GM21825 (cell line): ENCODE measurements at regions not wholly inside any gene's neighbourhood (a gene's known extent, or its start where the extent isn't known, plus 50 kb on each side); places are given as distances from the start of the nearest gene placed in this dataset.

ENCODE experiments used
- ATAC-seq: cut with Tn5 transposase; IDR thresholded peaks from one replicate; pipeline ENCODE4 v1.9.1; 2021; ENCODE audit warnings: mild to moderate bottlenecking, moderate library complexity; ENCODE audit not compliant: unreplicated experiment

- ATAC-seq, result peak; percentile 67
These were observed 115.8 kb upstream of the SIX3 start for GRCh38 chr2:44825702-44826101.

- no peak for ATAC-seq
These were observed 114.9 kb upstream of the SIX3 start for GRCh38 chr2:44826601-44827000.

GRCh38 chr2:44829771-44830170 lies 111.7 kb upstream of the SIX3 start:
- no peak for ATAC-seq

GRCh38 chr2:44833171-44834069 lies 108.1 kb upstream of the SIX3 start:
- peak; percentile 62 for ATAC-seq

- ATAC-seq, result no peak
These were observed 106.8 kb upstream of the SIX3 start for GRCh38 chr2:44834656-44835055.

GRCh38 chr2:44836174-44836573 lies 105.3 kb upstream of the SIX3 start:
- ATAC-seq, result peak; percentile 40

- no peak for ATAC-seq
These were observed 104.6 kb upstream of the SIX3 start for GRCh38 chr2:44836916-44837315.

- ATAC-seq, result no peak
These were observed 103.2 kb upstream of the SIX3 start for GRCh38 chr2:44838116-44838790.

GRCh38 chr2:44839370-44839769 lies 102.1 kb upstream of the SIX3 start:
- no peak for ATAC-seq

- ATAC-seq, result no peak
These were observed 101.6 kb upstream of the SIX3 start for GRCh38 chr2:44839771-44840502.

- no peak for ATAC-seq
These were observed 101.0 kb upstream of the SIX3 start for GRCh38 chr2:44840503-44840850.

- ATAC-seq, result no peak
These were observed 98.4 kb upstream of the SIX3 start for GRCh38 chr2:44843086-44843485.

GRCh38 chr2:44843641-44844310 lies 97.7 kb upstream of the SIX3 start:
- ATAC-seq, result no peak

- no peak for ATAC-seq
These were observed 96.7 kb upstream of the SIX3 start for GRCh38 chr2:44844651-44845270.

- ATAC-seq, result no peak
These were observed 93.5 kb upstream of the SIX3 start for GRCh38 chr2:44848026-44848425.

GRCh38 chr2:44850016-44850415 lies 91.5 kb upstream of the SIX3 start:
- ATAC-seq, result no peak

GRCh38 chr2:44851518-44851917 lies 90.0 kb upstream of the SIX3 start:
- no peak for ATAC-seq

GRCh38 chr2:44852594-44852993 lies 88.9 kb upstream of the SIX3 start:
- ATAC-seq, result no peak

GRCh38 chr2:44859337-44859736 lies 82.2 kb upstream of the SIX3 start:
- ATAC-seq, result no peak

GRCh38 chr2:44866152-44866551 lies 75.3 kb upstream of the SIX3 start:
- ATAC-seq, result no peak

- no peak for ATAC-seq
These were observed 71.7 kb upstream of the SIX3 start for GRCh38 chr2:44869761-44870160.
